ENCODE measurements at regions not wholly inside any gene's neighbourhood (a gene's known extent, or its start where the extent isn't known, plus 50 kb on each side); places are given as distances from the start of the nearest gene placed in this dataset.

DNA sequence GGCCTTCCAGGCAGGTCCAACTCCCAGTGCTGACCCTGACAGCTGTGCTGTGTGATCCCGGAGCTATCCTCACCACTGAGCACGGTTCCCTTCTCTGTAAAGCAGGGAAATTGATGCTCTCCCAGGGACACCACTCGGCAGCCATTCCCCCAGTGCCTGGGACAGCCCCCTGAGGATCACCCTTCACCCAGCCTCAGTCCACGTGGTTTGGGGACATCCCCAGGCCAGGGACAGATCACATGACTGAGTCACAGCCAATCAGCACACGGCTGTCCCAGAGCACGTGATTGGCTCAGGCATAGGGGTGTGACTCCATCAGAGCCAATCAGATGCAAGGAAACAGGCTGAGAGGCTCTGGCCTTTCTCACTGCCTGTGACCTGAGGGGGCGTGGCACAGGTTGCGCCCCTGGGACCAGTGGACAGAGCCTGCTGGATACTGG, 68.8 kb upstream of the SFSWAP start (continued):
- no peak for TF ChIP-seq ZNF561 (CRISPR knock-in tag; conservative IDR thresholded peaks at IDR 0.05)
- no peak for TF ChIP-seq ADNP (tag; IDR thresholded peaks at IDR 0.05)
- TF ChIP-seq CBFA2T2 (conservative IDR thresholded peaks at IDR 0.05): peak; percentile 73
- TF ChIP-seq KLF13 (tag; IDR thresholded peaks at IDR 0.05; ENCODE audit: borderline replicate concordance, low read depth): peak; percentile 87; the same call in 1 of the 2 replicates
- TF ChIP-seq ATF1 (CRISPR knock-in tag; IDR thresholded peaks at IDR 0.05): no peak
- TF ChIP-seq ATF1 (tag; IDR thresholded peaks at IDR 0.05): 0 out of 2 replicates have a peak, but pooled peaks have one; percentile 17
- TF ChIP-seq, protein P1, sequence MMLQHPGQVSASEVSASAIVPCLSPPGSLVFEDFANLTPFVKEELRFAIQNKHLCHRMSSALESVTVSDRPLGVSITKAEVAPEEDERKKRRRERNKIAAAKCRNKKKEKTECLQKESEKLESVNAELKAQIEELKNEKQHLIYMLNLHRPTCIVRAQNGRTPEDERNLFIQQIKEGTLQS (IDR thresholded peaks at IDR 0.05): no peak
- TF ChIP-seq, protein P1 (CRISPR knock-in tag; conservative IDR thresholded peaks at IDR 0.05): no peak
- TF ChIP-seq, protein P2, sequence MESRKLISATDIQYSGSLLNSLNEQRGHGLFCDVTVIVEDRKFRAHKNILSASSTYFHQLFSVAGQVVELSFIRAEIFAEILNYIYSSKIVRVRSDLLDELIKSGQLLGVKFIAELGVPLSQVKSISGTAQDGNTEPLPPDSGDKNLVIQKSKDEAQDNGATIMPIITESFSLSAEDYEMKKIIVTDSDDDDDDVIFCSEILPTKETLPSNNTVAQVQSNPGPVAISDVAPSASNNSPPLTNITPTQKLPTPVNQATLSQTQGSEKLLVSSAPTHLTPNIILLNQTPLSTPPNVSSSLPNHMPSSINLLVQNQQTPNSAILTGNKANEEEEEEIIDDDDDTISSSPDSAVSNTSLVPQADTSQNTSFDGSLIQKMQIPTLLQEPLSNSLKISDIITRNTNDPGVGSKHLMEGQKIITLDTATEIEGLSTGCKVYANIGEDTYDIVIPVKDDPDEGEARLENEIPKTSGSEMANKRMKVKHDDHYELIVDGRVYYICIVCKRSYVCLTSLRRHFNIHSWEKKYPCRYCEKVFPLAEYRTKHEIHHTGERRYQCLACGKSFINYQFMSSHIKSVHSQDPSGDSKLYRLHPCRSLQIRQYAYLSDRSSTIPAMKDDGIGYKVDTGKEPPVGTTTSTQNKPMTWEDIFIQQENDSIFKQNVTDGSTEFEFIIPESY (CRISPR knock-in tag; IDR thresholded peaks at IDR 0.05): no peak
- TF ChIP-seq ASH1L (IDR thresholded peaks at IDR 0.05; ENCODE audit: borderline replicate concordance, low read depth, partially characterized antibody): peak; percentile 67
- TF ChIP-seq, protein P3, sequence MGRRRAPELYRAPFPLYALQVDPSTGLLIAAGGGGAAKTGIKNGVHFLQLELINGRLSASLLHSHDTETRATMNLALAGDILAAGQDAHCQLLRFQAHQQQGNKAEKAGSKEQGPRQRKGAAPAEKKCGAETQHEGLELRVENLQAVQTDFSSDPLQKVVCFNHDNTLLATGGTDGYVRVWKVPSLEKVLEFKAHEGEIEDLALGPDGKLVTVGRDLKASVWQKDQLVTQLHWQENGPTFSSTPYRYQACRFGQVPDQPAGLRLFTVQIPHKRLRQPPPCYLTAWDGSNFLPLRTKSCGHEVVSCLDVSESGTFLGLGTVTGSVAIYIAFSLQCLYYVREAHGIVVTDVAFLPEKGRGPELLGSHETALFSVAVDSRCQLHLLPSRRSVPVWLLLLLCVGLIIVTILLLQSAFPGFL (CRISPR knock-in tag; IDR thresholded peaks at IDR 0.05): no peak
- TF ChIP-seq, protein P4, sequence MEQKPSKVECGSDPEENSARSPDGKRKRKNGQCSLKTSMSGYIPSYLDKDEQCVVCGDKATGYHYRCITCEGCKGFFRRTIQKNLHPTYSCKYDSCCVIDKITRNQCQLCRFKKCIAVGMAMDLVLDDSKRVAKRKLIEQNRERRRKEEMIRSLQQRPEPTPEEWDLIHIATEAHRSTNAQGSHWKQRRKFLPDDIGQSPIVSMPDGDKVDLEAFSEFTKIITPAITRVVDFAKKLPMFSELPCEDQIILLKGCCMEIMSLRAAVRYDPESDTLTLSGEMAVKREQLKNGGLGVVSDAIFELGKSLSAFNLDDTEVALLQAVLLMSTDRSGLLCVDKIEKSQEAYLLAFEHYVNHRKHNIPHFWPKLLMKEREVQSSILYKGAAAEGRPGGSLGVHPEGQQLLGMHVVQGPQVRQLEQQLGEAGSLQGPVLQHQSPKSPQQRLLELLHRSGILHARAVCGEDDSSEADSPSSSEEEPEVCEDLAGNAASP (IDR thresholded peaks at IDR 0.05): no peak
- TF ChIP-seq DDX20 (tag; IDR thresholded peaks at IDR 0.05; ENCODE audit: low read depth): no peak
- TF ChIP-seq NR2C1 (IDR thresholded peaks at IDR 0.05): no peak
- TF ChIP-seq NR2C1 (tag; IDR thresholded peaks at IDR 0.05): peak; percentile 38; the same call in 1 of the 2 replicates
- TF ChIP-seq MXI1 (IDR thresholded peaks at IDR 0.05; ENCODE audit: low read depth, low read length): no peak
- no peak for TF ChIP-seq SNRNP70 (optimal IDR thresholded peaks at IDR 0.05; ENCODE audit: low read depth, low read length)
- peak; percentile 96 for TF ChIP-seq TFE3 (CRISPR knock-in tag; IDR thresholded peaks at IDR 0.05)
- no peak for TF ChIP-seq ZNF764 (CRISPR knock-in tag; IDR thresholded peaks at IDR 0.05; ENCODE audit: low read depth)
- no peak for TF ChIP-seq GTF3C2 (IDR thresholded peaks at IDR 0.05; ENCODE audit: borderline replicate concordance, extremely low read depth, insufficient read length)
